Loucy (cell line): ENCODE measurements at regions not wholly inside any gene's neighbourhood (a gene's known extent, or its start where the extent isn't known, plus 50 kb on each side); places are given as distances from the start of the nearest gene placed in this dataset.

Experiments used
- CTCF ChIP-seq: fragments of 200-600 bp; sonication (generic); conservative IDR thresholded peaks from 2 replicates; pipeline ENCODE4 v1.5.1; 2014; ENCODE audit warnings: mild to moderate bottlenecking, antibody characterized with exemption, low read length
- EZH2phosphoT487 ChIP-seq: fragments of 200-600 bp; IDR thresholded peaks from 2 replicates; pipeline ENCODE4 v1.6.1; 2018; ENCODE audit warnings: antibody characterized with exemption, mild to moderate bottlenecking, moderate library complexity, borderline replicate concordance

GRCh38 chr1:200234938-200235337 lies 174.9 kb downstream of the ZNF281 start:
- TF ChIP-seq CTCF (no peak), EZH2phosphoT487 (no peak)
